ENCODE measurements at regions not wholly inside any gene's neighbourhood (a gene's known extent, or its start where the extent isn't known, plus 50 kb on each side); places are given as distances from the start of the nearest gene placed in this dataset.

- TF ChIP-seq, protein P1, sequence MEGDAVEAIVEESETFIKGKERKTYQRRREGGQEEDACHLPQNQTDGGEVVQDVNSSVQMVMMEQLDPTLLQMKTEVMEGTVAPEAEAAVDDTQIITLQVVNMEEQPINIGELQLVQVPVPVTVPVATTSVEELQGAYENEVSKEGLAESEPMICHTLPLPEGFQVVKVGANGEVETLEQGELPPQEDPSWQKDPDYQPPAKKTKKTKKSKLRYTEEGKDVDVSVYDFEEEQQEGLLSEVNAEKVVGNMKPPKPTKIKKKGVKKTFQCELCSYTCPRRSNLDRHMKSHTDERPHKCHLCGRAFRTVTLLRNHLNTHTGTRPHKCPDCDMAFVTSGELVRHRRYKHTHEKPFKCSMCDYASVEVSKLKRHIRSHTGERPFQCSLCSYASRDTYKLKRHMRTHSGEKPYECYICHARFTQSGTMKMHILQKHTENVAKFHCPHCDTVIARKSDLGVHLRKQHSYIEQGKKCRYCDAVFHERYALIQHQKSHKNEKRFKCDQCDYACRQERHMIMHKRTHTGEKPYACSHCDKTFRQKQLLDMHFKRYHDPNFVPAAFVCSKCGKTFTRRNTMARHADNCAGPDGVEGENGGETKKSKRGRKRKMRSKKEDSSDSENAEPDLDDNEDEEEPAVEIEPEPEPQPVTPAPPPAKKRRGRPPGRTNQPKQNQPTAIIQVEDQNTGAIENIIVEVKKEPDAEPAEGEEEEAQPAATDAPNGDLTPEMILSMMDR (conservative IDR thresholded peaks at IDR 0.05 in 1 of 2, IDR thresholded peaks at IDR 0.05 in 1 of 2; ENCODE audit: extremely low read depth in 1 of 2, insufficient read depth in 1 of 2, low read depth in 1 of 2, low read length in 2 of 2), result no peak
- no peak for TF ChIP-seq EZH2 (IDR thresholded peaks at IDR 0.05; ENCODE audit: borderline replicate concordance, low read length)
These were observed 361.3 kb upstream of the SOX9 start for GRCh38 chr17:71759422-71760060.

Data from mammary epithelial cell (primary cell).